ENCODE measurements at regions not wholly inside any gene's neighbourhood (a gene's known extent, or its start where the extent isn't known, plus 50 kb on each side); places are given as distances from the start of the nearest gene placed in this dataset.

GRCh38 chr2:7601990-7602389 is 684.8 kb downstream of the RNF144A start:
- 37% methylated on average over 1 of the region's 1 CpG for WGBS
- Histone ChIP-seq H3K9ac (ENCODE audit: low read depth in 1 of 2, low read length in 2 of 2) (no peak overlapping the region), H3K27me3 (ENCODE audit: control insufficient read depth in 4 of 4, insufficient read depth in 4 of 4, low read length in 3 of 4) (no peaks in the 10 kb centered on the region), H3K4me1 (ENCODE audit: control insufficient read depth in 4 of 4, insufficient read depth in 4 of 4, low read length in 3 of 4) (no peaks in the 10 kb centered on the region), H3K9me3 (ENCODE audit: control insufficient read depth in 4 of 4, low read length in 3 of 4) (no peaks in the 10 kb centered on the region), H3K36me3 (ENCODE audit: control insufficient read depth in 4 of 4, insufficient read depth in 3 of 4, low read depth in 1 of 4, low read length in 3 of 4) (no peaks in the 10 kb centered on the region), H3K27ac (ENCODE audit: low read depth in 1 of 2, low read length in 2 of 2) (no peak overlapping the region), H3K4me3 (ENCODE audit: low read depth in 1 of 3, low read length in 3 of 3) (no peak overlapping the region)
- no peak for TF ChIP-seq JUND (IDR thresholded peaks at IDR 0.05)
- no peak for DNase-seq (ENCODE audit: low spot score)

- no peaks in the 10 kb centered on the region for H3K27me3 ChIP-seq (ENCODE audit: control insufficient read depth in 4 of 4, insufficient read depth in 4 of 4, low read length in 3 of 4)
- no peaks in the 10 kb centered on the region for H3K4me1 ChIP-seq (ENCODE audit: control insufficient read depth in 4 of 4, insufficient read depth in 4 of 4, low read length in 3 of 4)
- no peak overlapping the region for H3K27ac ChIP-seq (ENCODE audit: low read depth in 1 of 2, low read length in 2 of 2)
- no peak overlapping the region for H3K4me3 ChIP-seq (ENCODE audit: low read depth in 1 of 3, low read length in 3 of 3)
- no peaks in the 10 kb centered on the region for H3K36me3 ChIP-seq (ENCODE audit: control insufficient read depth in 4 of 4, insufficient read depth in 3 of 4, low read depth in 1 of 4, low read length in 3 of 4)
- WGBS: 87% methylated on average over 3 of the region's 3 CpGs
- H3K9ac ChIP-seq (ENCODE audit: low read depth in 1 of 2, low read length in 2 of 2): no peak overlapping the region
- no peak for DNase-seq (ENCODE audit: low spot score)
- TF ChIP-seq FOXA2 (IDR thresholded peaks at IDR 0.05) (no peak), RXRA (IDR thresholded peaks at IDR 0.05) (no peak), GABPA (IDR thresholded peaks at IDR 0.05 in 1 of 2, conservative IDR thresholded peaks at IDR 0.05 in 1 of 2) (no peak), YY1 (IDR thresholded peaks at IDR 0.05) (no peak), HNF4G (IDR thresholded peaks at IDR 0.05) (no peak), FOXA1 (IDR thresholded peaks at IDR 0.05) (no peak), TAF1 (conservative IDR thresholded peaks at IDR 0.05) (no peak), HNF4A (conservative IDR thresholded peaks at IDR 0.05) (no peak), ZBTB33 (IDR thresholded peaks at IDR 0.05) (no peak), RAD21 (IDR thresholded peaks at IDR 0.05) (no peak), REST (IDR thresholded peaks at IDR 0.05) (no peak), JUND (IDR thresholded peaks at IDR 0.05) (no peak), EGR1 (IDR thresholded peaks at IDR 0.05; ENCODE audit: low read depth in 2 of 2) (no peak), MAX (IDR thresholded peaks at IDR 0.05) (no peak), SP1 (IDR thresholded peaks at IDR 0.05) (no peak), ATF3 (IDR thresholded peaks at IDR 0.05) (no peak), CTCF (IDR thresholded peaks at IDR 0.05; ENCODE audit: low read depth, low read length, missing input control) (no peak), NR2F2 (IDR thresholded peaks at IDR 0.05) (no peak)
- no peaks in the 10 kb centered on the region for H3K9me3 ChIP-seq (ENCODE audit: control insufficient read depth in 4 of 4, low read length in 3 of 4)
These were observed 687.2 kb downstream of the RNF144A start for GRCh38 chr2:7604456-7604855.
